SK-N-SH treated with all-trans-retinoic acid at 6 μM for 48 hours (cell line): ENCODE measurements at regions not wholly inside any gene's neighbourhood (a gene's known extent, or its start where the extent isn't known, plus 50 kb on each side); places are given as distances from the start of the nearest gene placed in this dataset.

ENCODE experiments used
- ATAC-seq: fragments of 200-7000 bp; cut with Tn5 transposase; 3 replicates; pipeline ENCODE4 v1.9.1; 2020; ENCODE audit warnings: mild to moderate bottlenecking, moderate library complexity
- ARNTL ChIP-seq: fragments of 450-650 bp; formaldehyde crosslinking; IDR thresholded peaks from 2 replicates; pipeline ENCODE4 v1.5.0; 2020; ENCODE audit warnings: low read depth, mild to moderate bottlenecking, moderate library complexity, borderline replicate concordance
- BACH2 ChIP-seq: fragments of 250-450 bp; sonication (Bioruptor Pico); IDR thresholded peaks from 2 replicates; pipeline ENCODE4 v1.9.0; 2021; ENCODE audit warnings: mild to moderate bottlenecking, borderline replicate concordance
- CREB5 ChIP-seq: fragments of 250-450 bp; sonication (Bioruptor Pico); IDR thresholded peaks from 2 replicates; pipeline ENCODE4 v1.5.1; 2020; ENCODE audit warnings: low read depth, mild to moderate bottlenecking, moderate library complexity
- CSDC2 ChIP-seq: fragments of 250-450 bp; sonication (Bioruptor Pico); IDR thresholded peaks from 2 replicates; pipeline ENCODE4 v1.5.0; 2020; ENCODE audit warnings: mild to moderate bottlenecking, moderate library complexity
- ESRRG ChIP-seq: fragments of 250-450 bp; sonication (Bioruptor Pico); IDR thresholded peaks from 2 replicates; pipeline ENCODE4 v1.6.1; 2021; ENCODE audit warnings: mild to moderate bottlenecking
- GLIS3 ChIP-seq: fragments of 250-450 bp; sonication (Bioruptor Pico); IDR thresholded peaks from 2 replicates; pipeline ENCODE4 v1.5.0; 2020; ENCODE audit warnings: mild to moderate bottlenecking, moderate library complexity
- ISL1 ChIP-seq: fragments of 250-450 bp; sonication (Bioruptor Pico); IDR thresholded peaks from 2 replicates; pipeline ENCODE4 v2.1.2; 2022; ENCODE audit warnings: mild to moderate bottlenecking, moderate library complexity
- OSR1 ChIP-seq: fragments of 250-450 bp; sonication (Bioruptor Pico); IDR thresholded peaks from 2 replicates; pipeline ENCODE4 v1.8.0; 2022; ENCODE audit warnings: moderate library complexity, mild to moderate bottlenecking, inconsistent platforms
- POU6F1 ChIP-seq: fragments of 250-450 bp; sonication (Bioruptor Pico); IDR thresholded peaks from 2 replicates; pipeline ENCODE4 v1.8.0; 2021; ENCODE audit warnings: low read depth, mild to moderate bottlenecking, moderate library complexity, borderline replicate concordance
- PPARA ChIP-seq: fragments of 250-450 bp; sonication (Bioruptor Pico); IDR thresholded peaks from 2 replicates; pipeline ENCODE4 v1.5.0; 2020; ENCODE audit warnings: mild to moderate bottlenecking, borderline replicate concordance
- RARB ChIP-seq: fragments of 250-450 bp; sonication (Bioruptor Pico); IDR thresholded peaks from 2 replicates; pipeline ENCODE4 v1.8.0; 2021; ENCODE audit warnings: mild to moderate bottlenecking, moderate library complexity
- SNAI2 ChIP-seq: fragments of 250-450 bp; sonication (Bioruptor Pico); IDR thresholded peaks from 2 replicates; pipeline ENCODE4 v1.5.0; 2020; ENCODE audit warnings: mild to moderate bottlenecking, moderate library complexity
- TCF4 ChIP-seq: fragments of 250-450 bp; sonication (Bioruptor Pico); IDR thresholded peaks from 2 replicates; pipeline ENCODE4 v1.8.0; 2021; ENCODE audit warnings: mild to moderate bottlenecking, moderate library complexity, borderline replicate concordance
- TOX ChIP-seq: fragments of 250-450 bp; sonication (Bioruptor Pico); IDR thresholded peaks from 2 replicates; pipeline ENCODE4 v1.8.0; 2021; ENCODE audit warnings: mild to moderate bottlenecking, moderate library complexity, borderline replicate concordance
- ZC3H10 ChIP-seq: fragments of 250-450 bp; sonication (Bioruptor Pico); IDR thresholded peaks from 2 replicates; pipeline ENCODE4 v1.5.1; 2021; ENCODE audit warnings: mild to moderate bottlenecking, moderate library complexity
- ZFP3 ChIP-seq: fragments of 250-450 bp; sonication (Bioruptor Pico); IDR thresholded peaks from 2 replicates; pipeline ENCODE4 v1.5.0; 2020; ENCODE audit warnings: mild to moderate bottlenecking, moderate library complexity
- ZFP30 ChIP-seq: fragments of 450-650 bp; formaldehyde crosslinking; IDR thresholded peaks from 2 replicates; pipeline ENCODE4 v1.5.0; 2022; ENCODE audit warnings: mild to moderate bottlenecking, moderate library complexity
- ZNF565 ChIP-seq: fragments of 450-650 bp; formaldehyde crosslinking; conservative IDR thresholded peaks from 2 replicates; pipeline ENCODE4 v1.5.0; 2020; ENCODE audit warnings: low read depth, mild to moderate bottlenecking, moderate library complexity
- ZNF70 ChIP-seq: fragments of 450-650 bp; formaldehyde crosslinking; IDR thresholded peaks from 2 replicates; pipeline ENCODE4 v1.5.0; 2020; ENCODE audit warnings: mild to moderate bottlenecking, moderate library complexity
- ZNF8 ChIP-seq: fragments of 450-650 bp; formaldehyde crosslinking; IDR thresholded peaks from 2 replicates; pipeline ENCODE4 v1.5.0; 2020; ENCODE audit warnings: mild to moderate bottlenecking, moderate library complexity
- TF ChIP-seq, protein P1 (sequence below): fragments of 250-450 bp; sonication (Bioruptor Pico); IDR thresholded peaks from 2 replicates; pipeline ENCODE4 v1.5.0; 2020; ENCODE audit warnings: mild to moderate bottlenecking, moderate library complexity
- TF ChIP-seq, protein P2 (sequence below): fragments of 250-450 bp; sonication (Bioruptor Pico); IDR thresholded peaks from 2 replicates; pipeline ENCODE4 v1.5.1; 2021; ENCODE audit warnings: mild to moderate bottlenecking, moderate library complexity

- TF ChIP-seq TOX (CRISPR knock-in tag): no peak
- no peak for TF ChIP-seq ZNF565
- TF ChIP-seq TCF4: no peak
- no peak for TF ChIP-seq ARNTL (CRISPR knock-in tag)
- no peak for TF ChIP-seq CSDC2 (CRISPR knock-in tag)
- no peak for TF ChIP-seq GLIS3 (CRISPR knock-in tag)
- no peak for TF ChIP-seq PPARA
- no peak for TF ChIP-seq SNAI2 (CRISPR knock-in tag)
- TF ChIP-seq, protein P1, sequence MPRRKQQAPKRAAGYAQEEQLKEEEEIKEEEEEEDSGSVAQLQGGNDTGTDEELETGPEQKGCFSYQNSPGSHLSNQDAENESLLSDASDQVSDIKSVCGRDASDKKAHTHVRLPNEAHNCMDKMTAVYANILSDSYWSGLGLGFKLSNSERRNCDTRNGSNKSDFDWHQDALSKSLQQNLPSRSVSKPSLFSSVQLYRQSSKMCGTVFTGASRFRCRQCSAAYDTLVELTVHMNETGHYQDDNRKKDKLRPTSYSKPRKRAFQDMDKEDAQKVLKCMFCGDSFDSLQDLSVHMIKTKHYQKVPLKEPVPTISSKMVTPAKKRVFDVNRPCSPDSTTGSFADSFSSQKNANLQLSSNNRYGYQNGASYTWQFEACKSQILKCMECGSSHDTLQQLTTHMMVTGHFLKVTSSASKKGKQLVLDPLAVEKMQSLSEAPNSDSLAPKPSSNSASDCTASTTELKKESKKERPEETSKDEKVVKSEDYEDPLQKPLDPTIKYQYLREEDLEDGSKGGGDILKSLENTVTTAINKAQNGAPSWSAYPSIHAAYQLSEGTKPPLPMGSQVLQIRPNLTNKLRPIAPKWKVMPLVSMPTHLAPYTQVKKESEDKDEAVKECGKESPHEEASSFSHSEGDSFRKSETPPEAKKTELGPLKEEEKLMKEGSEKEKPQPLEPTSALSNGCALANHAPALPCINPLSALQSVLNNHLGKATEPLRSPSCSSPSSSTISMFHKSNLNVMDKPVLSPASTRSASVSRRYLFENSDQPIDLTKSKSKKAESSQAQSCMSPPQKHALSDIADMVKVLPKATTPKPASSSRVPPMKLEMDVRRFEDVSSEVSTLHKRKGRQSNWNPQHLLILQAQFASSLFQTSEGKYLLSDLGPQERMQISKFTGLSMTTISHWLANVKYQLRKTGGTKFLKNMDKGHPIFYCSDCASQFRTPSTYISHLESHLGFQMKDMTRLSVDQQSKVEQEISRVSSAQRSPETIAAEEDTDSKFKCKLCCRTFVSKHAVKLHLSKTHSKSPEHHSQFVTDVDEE (CRISPR knock-in tag): no peak
- TF ChIP-seq ESRRG (CRISPR knock-in tag): no peak
- TF ChIP-seq RARB (CRISPR knock-in tag): no peak
- TF ChIP-seq ISL1 (CRISPR knock-in tag): no peak
- no peak for TF ChIP-seq ZNF8 (CRISPR knock-in tag)
- no peak for TF ChIP-seq ZNF70 (CRISPR knock-in tag)
- no peak for TF ChIP-seq ZC3H10 (CRISPR knock-in tag)
- TF ChIP-seq, protein P2, sequence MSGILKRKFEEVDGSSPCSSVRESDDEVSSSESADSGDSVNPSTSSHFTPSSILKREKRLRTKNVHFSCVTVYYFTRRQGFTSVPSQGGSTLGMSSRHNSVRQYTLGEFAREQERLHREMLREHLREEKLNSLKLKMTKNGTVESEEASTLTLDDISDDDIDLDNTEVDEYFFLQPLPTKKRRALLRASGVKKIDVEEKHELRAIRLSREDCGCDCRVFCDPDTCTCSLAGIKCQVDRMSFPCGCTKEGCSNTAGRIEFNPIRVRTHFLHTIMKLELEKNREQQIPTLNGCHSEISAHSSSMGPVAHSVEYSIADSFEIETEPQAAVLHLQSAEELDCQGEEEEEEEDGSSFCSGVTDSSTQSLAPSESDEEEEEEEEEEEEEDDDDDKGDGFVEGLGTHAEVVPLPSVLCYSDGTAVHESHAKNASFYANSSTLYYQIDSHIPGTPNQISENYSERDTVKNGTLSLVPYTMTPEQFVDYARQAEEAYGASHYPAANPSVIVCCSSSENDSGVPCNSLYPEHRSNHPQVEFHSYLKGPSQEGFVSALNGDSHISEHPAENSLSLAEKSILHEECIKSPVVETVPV (CRISPR knock-in tag): no peak
- TF ChIP-seq ZFP3 (CRISPR knock-in tag): no peak
- TF ChIP-seq POU6F1: no peak
- ATAC-seq: no peak
Observed at GRCh38 chr12:91687052-91688017, 458.3 kb downstream of the BTG1 start.

- ATAC-seq: no peak
- TF ChIP-seq CREB5 (no peak), ZFP30 (CRISPR knock-in tag) (no peak), ZNF565 (no peak), ZFP3 (CRISPR knock-in tag) (no peak), ZNF8 (CRISPR knock-in tag) (no peak), TCF4 (no peak), POU6F1 (no peak), ESRRG (CRISPR knock-in tag) (no peak), CSDC2 (CRISPR knock-in tag) (no peak), RARB (CRISPR knock-in tag) (no peak), OSR1 (no peak), BACH2 (CRISPR knock-in tag) (no peak), ZC3H10 (CRISPR knock-in tag) (no peak)
Observed at GRCh38 chr12:91685917-91686316, 459.7 kb downstream of the BTG1 start.

DNA sequence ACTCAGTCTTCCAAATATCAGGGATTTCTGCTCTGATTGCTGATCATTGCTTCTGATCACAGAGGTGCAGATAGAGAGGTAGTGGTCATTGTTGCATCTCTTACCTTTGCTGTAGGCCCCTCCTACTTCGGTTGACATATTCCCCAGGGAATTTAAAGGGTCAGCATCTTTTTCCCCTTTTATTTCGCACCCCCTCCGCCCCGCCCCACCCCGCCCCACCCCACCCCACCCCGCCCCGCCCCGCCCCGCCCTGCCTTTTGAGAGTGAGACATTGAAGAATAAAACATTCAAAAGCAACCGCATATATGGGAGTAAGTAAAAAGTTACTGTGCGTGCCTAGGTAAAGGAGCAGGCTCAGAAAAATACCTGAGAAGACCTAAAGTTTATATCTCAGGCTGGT, 463.9 kb downstream of the BTG1 start:
- TF ChIP-seq TOX (CRISPR knock-in tag) (no peak), ESRRG (CRISPR knock-in tag) (no peak), ARNTL (CRISPR knock-in tag) (no peak), ZFP30 (CRISPR knock-in tag) (no peak), ZC3H10 (CRISPR knock-in tag) (no peak), ZNF70 (CRISPR knock-in tag) (no peak), RARB (CRISPR knock-in tag) (no peak), OSR1 (no peak), ISL1 (CRISPR knock-in tag) (no peak), ZFP3 (CRISPR knock-in tag) (no peak)
- ATAC-seq: no peak
